ENCODE measurements at regions not wholly inside any gene's neighbourhood (a gene's known extent, or its start where the extent isn't known, plus 50 kb on each side); places are given as distances from the start of the nearest gene placed in this dataset.

GRCh38 chr2:190119257-190119656 is 56.7 kb upstream of the MSTN start:
- Mint-ChIP-seq H3K36me3 (no peaks in the 10 kb centered on the region), H3K27ac (no peak overlapping the region), H3K4me1 (ENCODE audit: unreplicated experiment) (no peaks in the 10 kb centered on the region), H3K27me3 (peaks cover 2% of the 10 kb centered on the region), H3K9me3 (peaks cover 8% of the 10 kb centered on the region), H3K4me3 (peak overlapping the region; percentile 66)
- DNase-seq (ENCODE audit: extremely low spot score, unreplicated experiment): no peak
- no peak for TF ChIP-seq CTCF (conservative IDR thresholded peaks at IDR 0.05)

DNA sequence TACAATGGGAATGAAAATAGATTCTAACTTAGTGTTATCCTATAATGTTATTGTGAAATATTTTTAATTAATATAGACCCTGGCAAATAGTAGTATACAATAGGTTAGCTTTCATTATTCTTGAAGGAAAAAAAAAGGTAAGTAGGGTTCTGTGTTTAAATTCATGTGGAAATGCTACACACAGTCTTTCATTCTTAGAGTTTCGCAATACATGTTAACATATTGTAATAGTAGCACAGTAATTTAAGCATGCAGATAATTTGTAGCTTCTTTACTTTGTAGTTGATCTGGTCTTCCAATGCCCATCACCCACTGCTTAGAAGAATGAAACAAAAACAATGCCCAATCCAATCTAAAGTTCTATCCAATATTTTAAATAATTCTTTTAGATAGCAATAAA is 54.8 kb upstream of the MSTN start:
- no peaks in the 10 kb centered on the region for H3K36me3 Mint-ChIP-seq
- peaks cover 2% of the 10 kb centered on the region for H3K27me3 Mint-ChIP-seq

DNA sequence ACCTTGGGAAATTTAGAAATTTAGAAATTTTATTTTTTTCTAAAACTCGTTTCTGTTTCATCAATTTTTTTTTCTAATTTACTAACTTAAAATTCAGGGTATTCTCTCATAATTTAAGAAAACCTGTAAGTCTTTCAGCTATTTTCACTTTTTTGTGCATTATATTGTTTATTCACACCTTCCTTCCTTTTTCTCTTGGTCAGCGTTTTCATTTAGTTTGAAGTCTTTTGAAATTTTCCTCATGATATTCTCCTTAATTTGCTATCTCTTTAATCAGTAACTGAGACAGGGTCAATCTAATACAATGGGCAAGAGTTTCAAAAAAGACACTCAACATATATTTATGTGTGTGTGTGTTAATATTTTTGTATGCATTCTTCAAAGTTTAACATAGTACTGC is 50.5 kb upstream of the MSTN start:
- Mint-ChIP-seq H3K36me3 (no peaks in the 10 kb centered on the region), H3K4me3 (no peak overlapping the region), H3K27me3 (peaks cover 2% of the 10 kb centered on the region), H3K27ac (no peak overlapping the region), H3K4me1 (ENCODE audit: unreplicated experiment) (no peaks in the 10 kb centered on the region), H3K9me3 (peaks cover 8% of the 10 kb centered on the region)
- TF ChIP-seq CTCF (conservative IDR thresholded peaks at IDR 0.05): no peak
- DNase-seq (ENCODE audit: extremely low spot score, unreplicated experiment): no peak

More for the DNA sequence above, 54.8 kb upstream of the MSTN start:
- TF ChIP-seq CTCF (conservative IDR thresholded peaks at IDR 0.05): no peak
- Mint-ChIP-seq H3K9me3 (peaks cover 8% of the 10 kb centered on the region), H3K27ac (no peak overlapping the region), H3K4me3 (no peak overlapping the region), H3K4me1 (ENCODE audit: unreplicated experiment) (no peaks in the 10 kb centered on the region)
- DNase-seq (ENCODE audit: extremely low spot score, unreplicated experiment): no peak

Measured in type B pancreatic cell (in vitro differentiated cells).